ENCODE measurements at regions not wholly inside any gene's neighbourhood (a gene's known extent, or its start where the extent isn't known, plus 50 kb on each side); places are given as distances from the start of the nearest gene placed in this dataset.

- no peak overlapping the region for H3K4me3 ChIP-seq (ENCODE audit: low read depth, low read length)
- DNase-seq (ENCODE audit: low read depth), result no peak
Measured at GRCh38 chr10:91170418-91170817, 50.0 kb upstream of the PCGF5 start.

More at GRCh38 chr10:91170418-91170817, 50.0 kb upstream of the PCGF5 start:
- TF ChIP-seq CTCF (conservative IDR thresholded peaks at IDR 0.05; ENCODE audit: low read depth, low read length), result no peak
